DOHH2 (cell line): ENCODE measurements at regions not wholly inside any gene's neighbourhood (a gene's known extent, or its start where the extent isn't known, plus 50 kb on each side); places are given as distances from the start of the nearest gene placed in this dataset.
"Not testable (repeated sequence)": the region's sequence is repeated elsewhere in the genome, so short reads cannot be mapped to it uniquely, and the experiment has no call there.

Source experiments
- H3F3A ChIP-seq: fragments of 200-600 bp; sonication (generic), shearing (Covaris generic); 2 replicates; pipeline ENCODE4 v1.6.0; 2016; ENCODE audit warnings: antibody characterized with exemption, mild to moderate bottlenecking; ENCODE audit not compliant: control insufficient read depth, insufficient read depth
- H3K27ac ChIP-seq: fragments of 200-600 bp; sonication (generic); 2 replicates; pipeline ENCODE4 v1.5.1; 2014; ENCODE audit warnings: low read depth, mild to moderate bottlenecking, low read length, moderate library complexity
- H3K27me3 ChIP-seq: fragments of 200-600 bp; sonication (generic); 2 replicates; pipeline ENCODE4 v1.6.1; 2014; ENCODE audit warnings: mild to moderate bottlenecking, low read length, mixed read lengths; ENCODE audit not compliant: control insufficient read depth
- H3K36me3 ChIP-seq: fragments of 200-600 bp; sonication (generic); 2 replicates; pipeline ENCODE4 v1.6.1; 2014; ENCODE audit warnings: mild to moderate bottlenecking, low read length, moderate library complexity, mixed read lengths; ENCODE audit not compliant: control insufficient read depth
- H3K4me1 ChIP-seq: fragments of 200-600 bp; sonication (generic); 2 replicates; pipeline ENCODE4 v1.6.1; 2014; ENCODE audit warnings: mild to moderate bottlenecking, low read length, mixed read lengths; ENCODE audit not compliant: control insufficient read depth
- H3K4me2 ChIP-seq: fragments of 200-600 bp; sonication (generic); 2 replicates; pipeline ENCODE4 v1.6.0; 2014; ENCODE audit warnings: mild to moderate bottlenecking, low read length, moderate library complexity
- H3K4me3 ChIP-seq: fragments of 200-600 bp; sonication (generic); 2 replicates; pipeline ENCODE4 v1.5.1; 2014; ENCODE audit warnings: mild to moderate bottlenecking, low read length, mixed read lengths
- H3K79me2 ChIP-seq: fragments of 200-600 bp; sonication (generic); 2 replicates; pipeline ENCODE4 v1.6.1; 2014; ENCODE audit warnings: mild to moderate bottlenecking, low read length, mixed read lengths; ENCODE audit not compliant: control insufficient read depth
- H3K9me2 ChIP-seq: fragments of 200-600 bp; sonication (generic); replicated peaks from 2 replicates; pipeline ENCODE4 v1.6.1; 2014; ENCODE audit warnings: mild to moderate bottlenecking, low read length, mixed read lengths; ENCODE audit not compliant: control insufficient read depth
- H3K9me3 ChIP-seq: fragments of 200-600 bp; sonication (generic); 2 replicates; pipeline ENCODE4 v1.6.1; 2014; ENCODE audit warnings: antibody characterized with exemption, low read length, mixed read lengths; ENCODE audit not compliant: control insufficient read depth, insufficient read depth
- H4K20me1 ChIP-seq: fragments of 200-600 bp; sonication (generic); 2 replicates; pipeline ENCODE4 v1.6.0; 2014; ENCODE audit warnings: low read depth, mild to moderate bottlenecking, antibody characterized with exemption, low read length, moderate library complexity; ENCODE audit not compliant: control insufficient read depth, insufficient read depth
- EZH2phosphoT487 ChIP-seq: fragments of 200-600 bp; sonication (generic); IDR thresholded peaks from 2 replicates; pipeline ENCODE4 v1.6.1; 2017; ENCODE audit warnings: borderline replicate concordance, mild to moderate bottlenecking, antibody characterized with exemption, low read length, moderate library complexity, mixed read lengths
- TF ChIP-seq, protein P1 (sequence below): fragments of 200-600 bp; sonication (generic); IDR thresholded peaks from one replicate; pipeline ENCODE4 v1.5.1; 2014; ENCODE audit warnings: antibody characterized with exemption, mild to moderate bottlenecking, low read depth, low read length; ENCODE audit not compliant: poor library complexity, severe bottlenecking

DNA sequence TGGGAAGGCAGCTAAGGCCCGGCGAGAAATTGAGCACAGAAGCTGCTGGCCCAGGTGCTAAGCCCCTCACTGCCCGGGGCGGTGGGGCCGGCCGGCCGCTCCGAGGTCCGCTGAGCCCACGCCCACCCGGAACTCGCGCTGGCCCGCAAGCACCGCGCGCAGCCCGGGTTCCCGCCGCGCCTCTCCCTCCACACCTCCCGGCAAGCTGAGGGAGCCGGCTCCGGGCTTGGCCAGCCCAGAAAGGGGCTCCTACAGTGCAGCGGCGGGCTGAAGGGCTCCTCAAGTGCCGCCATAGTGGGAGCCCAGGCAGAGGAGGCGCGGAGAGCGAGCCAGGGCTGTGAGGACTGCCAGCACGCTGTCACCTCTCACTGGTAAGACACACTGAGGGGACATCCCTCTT is 85.5 kb upstream of the C15orf39 start:
- H3K36me3 ChIP-seq, H3F3A ChIP-seq, H3K27ac ChIP-seq, H3K4me1 ChIP-seq, H3K79me2 ChIP-seq, H3K4me2 ChIP-seq, H3K9me2 ChIP-seq, H3K27me3 ChIP-seq, H4K20me1 ChIP-seq, H3K4me3 ChIP-seq: not testable (repeated sequence)
- H3K9me3 ChIP-seq = peaks cover 11% of the 10 kb centered on the region; the same call in 1 of the 2 replicates

DNA sequence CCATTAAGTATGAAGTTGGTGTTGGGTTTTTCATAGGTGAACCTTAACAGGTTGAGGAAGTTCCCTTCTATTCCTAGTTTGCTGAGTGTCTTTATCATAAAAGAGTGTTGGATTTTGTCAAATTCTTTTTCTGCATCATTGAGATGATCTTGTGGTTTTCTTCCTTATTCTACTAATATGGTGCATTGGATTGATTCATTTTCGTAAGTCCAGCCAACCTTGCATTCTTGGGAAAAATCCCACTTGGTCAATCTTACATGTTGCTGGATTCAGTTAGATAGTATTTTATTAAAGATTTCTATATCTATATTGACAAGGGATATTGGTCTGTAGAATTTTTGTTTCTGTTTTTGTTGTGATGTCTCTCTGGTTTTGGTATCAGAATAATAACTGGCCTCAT is 83.7 kb upstream of the C15orf39 start:
- Histone ChIP-seq H3K27me3 (no peaks in the 10 kb centered on the region), H3K9me2 (no peaks in the 10 kb centered on the region), H3K4me2 (no peak overlapping the region), H3K4me3 (no peak overlapping the region), H4K20me1 (no peaks in the 10 kb centered on the region), H3F3A (no peaks in the 10 kb centered on the region), H3K9me3 (peaks cover 10% of the 10 kb centered on the region; the same call in 1 of the 2 replicates), H3K4me1 (peaks cover 3% of the 10 kb centered on the region; the same call in 1 of the 2 replicates), H3K27ac (no peak overlapping the region), H3K79me2 (no peaks in the 10 kb centered on the region), H3K36me3 (no peaks in the 10 kb centered on the region)
- TF ChIP-seq, protein P1, sequence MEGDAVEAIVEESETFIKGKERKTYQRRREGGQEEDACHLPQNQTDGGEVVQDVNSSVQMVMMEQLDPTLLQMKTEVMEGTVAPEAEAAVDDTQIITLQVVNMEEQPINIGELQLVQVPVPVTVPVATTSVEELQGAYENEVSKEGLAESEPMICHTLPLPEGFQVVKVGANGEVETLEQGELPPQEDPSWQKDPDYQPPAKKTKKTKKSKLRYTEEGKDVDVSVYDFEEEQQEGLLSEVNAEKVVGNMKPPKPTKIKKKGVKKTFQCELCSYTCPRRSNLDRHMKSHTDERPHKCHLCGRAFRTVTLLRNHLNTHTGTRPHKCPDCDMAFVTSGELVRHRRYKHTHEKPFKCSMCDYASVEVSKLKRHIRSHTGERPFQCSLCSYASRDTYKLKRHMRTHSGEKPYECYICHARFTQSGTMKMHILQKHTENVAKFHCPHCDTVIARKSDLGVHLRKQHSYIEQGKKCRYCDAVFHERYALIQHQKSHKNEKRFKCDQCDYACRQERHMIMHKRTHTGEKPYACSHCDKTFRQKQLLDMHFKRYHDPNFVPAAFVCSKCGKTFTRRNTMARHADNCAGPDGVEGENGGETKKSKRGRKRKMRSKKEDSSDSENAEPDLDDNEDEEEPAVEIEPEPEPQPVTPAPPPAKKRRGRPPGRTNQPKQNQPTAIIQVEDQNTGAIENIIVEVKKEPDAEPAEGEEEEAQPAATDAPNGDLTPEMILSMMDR = no peak
- TF ChIP-seq EZH2phosphoT487 = no peak

DNA sequence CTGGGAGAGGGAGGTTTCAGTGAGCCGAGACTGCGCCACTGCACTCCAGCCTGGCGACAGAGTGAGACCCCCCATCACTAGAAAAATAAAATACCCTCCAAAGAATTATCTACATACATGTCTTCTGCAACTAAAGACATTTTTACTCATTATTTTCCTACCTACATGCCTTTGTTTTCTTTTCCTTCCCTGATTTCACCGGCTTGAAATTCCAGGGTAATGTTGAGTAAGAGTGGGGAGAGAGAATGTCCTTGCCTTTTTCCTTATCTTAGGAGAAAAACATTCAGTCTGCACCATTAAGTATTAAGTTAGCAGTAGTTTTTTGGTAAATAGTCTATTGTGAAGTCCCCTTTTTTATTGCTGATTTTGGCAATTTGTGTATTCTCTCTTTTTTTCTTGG is 82.4 kb upstream of the C15orf39 start:
- H4K20me1 ChIP-seq, H3K9me3 ChIP-seq, H3K27ac ChIP-seq, H3K27me3 ChIP-seq, H3K79me2 ChIP-seq, H3K4me3 ChIP-seq, H3K9me2 ChIP-seq, H3F3A ChIP-seq, H3K4me2 ChIP-seq, H3K36me3 ChIP-seq, H3K4me1 ChIP-seq: not testable (repeated sequence)

DNA sequence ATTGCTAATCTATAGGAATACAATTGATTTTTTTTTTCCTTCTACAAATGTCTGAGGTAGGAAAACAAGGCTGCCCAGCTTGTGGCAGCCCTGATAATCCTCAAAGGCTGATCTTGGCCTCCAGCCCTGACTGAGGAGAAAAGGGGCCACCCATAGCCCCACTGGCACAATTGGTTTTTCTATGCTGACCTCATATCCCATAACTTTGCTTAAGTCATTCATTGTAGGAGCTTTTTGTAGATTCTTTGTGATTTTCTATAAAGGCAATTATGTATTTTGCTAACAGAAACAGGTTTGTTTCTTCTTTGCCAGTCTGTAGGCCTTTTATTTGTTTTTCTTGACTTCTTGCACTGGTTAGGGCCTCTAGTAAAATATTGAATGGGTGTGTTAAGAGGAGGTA is 80.2 kb upstream of the C15orf39 start:
- no peaks in the 10 kb centered on the region for H3K9me2 ChIP-seq
- H3K27me3 ChIP-seq = no peaks in the 10 kb centered on the region
- H3K4me3 ChIP-seq = no peak overlapping the region
- no peak for TF ChIP-seq EZH2phosphoT487
- TF ChIP-seq, protein P1 = no peak
- no peaks in the 10 kb centered on the region for H3K79me2 ChIP-seq
- no peaks in the 10 kb centered on the region for H4K20me1 ChIP-seq
- H3K4me2 ChIP-seq = no peak overlapping the region
- no peaks in the 10 kb centered on the region for H3K36me3 ChIP-seq
- no peaks in the 10 kb centered on the region for H3K4me1 ChIP-seq
- H3F3A ChIP-seq = no peaks in the 10 kb centered on the region
- no peaks in the 10 kb centered on the region for H3K9me3 ChIP-seq
- no peak overlapping the region for H3K27ac ChIP-seq
